NCI-H446 (cell line): ENCODE measurements at regions not wholly inside any gene's neighbourhood (a gene's known extent, or its start where the extent isn't known, plus 50 kb on each side); places are given as distances from the start of the nearest gene placed in this dataset.
"Not testable (repeated sequence)": the region's sequence is repeated elsewhere in the genome, so short reads cannot be mapped to it uniquely, and the experiment has no call there.

Experiments
- DNase-seq, 2 experiments: peaks; one replicate each; lab custom pipeline; 2025; lab: John Stamatoyannopoulos, UW

GRCh38 chr2:82968358-82968757, 1490.7 kb downstream of the SUCLG1 start:
- DNase-seq, result no peak

GRCh38 chr2:82964341-82964740, 1494.7 kb downstream of the SUCLG1 start:
- no peak for DNase-seq

DNA sequence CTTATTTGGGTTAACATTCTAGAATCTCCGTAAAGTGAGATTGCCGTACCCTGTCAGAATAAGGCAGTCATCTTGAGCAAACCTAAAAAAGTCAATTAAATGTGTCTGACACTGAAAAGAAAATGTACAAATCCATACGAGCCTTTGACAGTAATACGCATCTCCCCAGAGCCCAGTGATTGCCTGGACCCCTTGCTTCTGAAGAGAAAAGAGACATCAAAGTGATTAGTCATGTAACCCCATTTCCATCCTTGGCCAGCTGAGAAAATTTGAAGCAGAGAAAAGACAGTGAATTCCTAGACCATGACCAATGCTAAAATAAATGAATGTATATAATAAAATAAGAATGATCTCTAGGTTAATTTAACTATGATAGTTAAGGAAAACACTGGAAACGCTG, 1499.4 kb downstream of the SUCLG1 start:
- no peak for DNase-seq

GRCh38 chr2:82954868-82955267, 1504.2 kb downstream of the SUCLG1 start:
- DNase-seq, result no peak

DNA sequence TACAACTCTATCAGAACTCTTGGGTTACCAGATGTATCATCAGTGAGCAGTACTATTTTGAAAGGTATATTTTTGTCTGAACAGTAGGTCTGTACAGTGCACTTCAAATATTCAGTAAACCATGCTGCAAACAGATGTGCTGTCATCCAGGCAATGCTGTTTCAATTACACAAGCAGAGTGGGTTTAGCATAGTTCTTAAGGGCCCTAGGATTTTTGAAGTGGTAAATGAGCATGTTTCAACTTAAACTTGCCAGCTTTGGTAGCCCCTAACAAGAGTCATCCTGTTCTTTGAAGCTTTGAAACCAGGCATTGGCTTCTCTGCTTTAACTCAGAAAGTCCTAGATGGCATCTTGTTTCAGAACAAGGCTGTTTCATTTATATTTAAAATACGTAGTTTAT, 1519.9 kb downstream of the SUCLG1 start:
- no peak for DNase-seq

GRCh38 chr2:82938321-82938845, 1520.7 kb downstream of the SUCLG1 start:
- DNase-seq, result not testable (repeated sequence)

GRCh38 chr2:82913566-82913965, 1545.5 kb downstream of the SUCLG1 start:
- DNase-seq, result no peak

- no peak for DNase-seq
Observed at GRCh38 chr2:82896117-82896516, 1563.0 kb downstream of the SUCLG1 start.

DNA sequence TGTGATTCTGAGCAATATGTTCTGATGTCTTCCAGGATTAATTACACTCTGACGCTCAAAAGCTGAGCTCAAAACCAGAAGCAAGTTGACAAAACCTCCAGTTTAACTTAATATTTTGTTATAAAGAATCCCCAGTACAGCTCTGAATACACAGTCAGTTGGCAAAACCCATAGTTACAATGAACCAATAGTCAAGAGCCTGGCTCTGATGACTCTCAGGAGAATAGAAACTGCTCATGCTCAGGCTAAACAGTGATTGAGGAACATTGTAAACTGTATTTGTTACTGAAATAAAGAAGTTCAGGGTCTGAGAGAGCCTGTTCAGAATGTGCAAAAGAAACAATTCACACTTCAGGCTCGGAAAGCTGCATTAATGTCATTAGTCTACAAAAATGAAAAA, 1565.9 kb downstream of the SUCLG1 start:
- DNase-seq, result no peak

- no peak for DNase-seq
Observed at GRCh38 chr2:82879803-82880202, 1579.3 kb downstream of the SUCLG1 start.

GRCh38 chr2:82875858-82876257, 1583.2 kb downstream of the SUCLG1 start:
- DNase-seq, result no peak

- no peak for DNase-seq
Observed at GRCh38 chr2:82857967-82858366, 1601.1 kb downstream of the SUCLG1 start.

DNA sequence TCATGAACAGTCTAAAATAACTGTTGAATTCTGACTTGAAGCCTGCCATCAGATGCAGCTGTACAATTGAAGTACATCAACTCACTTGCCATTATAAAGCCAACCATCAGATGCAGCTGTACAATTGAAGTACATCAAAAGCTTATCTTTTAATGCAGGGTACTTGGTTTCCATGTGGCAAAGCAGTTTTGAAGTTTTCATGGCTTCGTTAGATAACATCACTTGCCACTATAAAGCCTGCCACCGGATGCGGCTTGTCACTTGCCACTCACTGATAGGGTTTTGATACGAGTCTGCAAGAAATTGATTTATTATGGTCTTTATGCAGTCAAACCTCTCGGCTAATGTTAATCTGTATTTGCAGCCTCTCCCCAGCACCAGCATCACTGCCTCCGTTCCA, 1605.8 kb downstream of the SUCLG1 start:
- no peak for DNase-seq

- no peak for DNase-seq
Observed at GRCh38 chr2:82852787-82853186, 1606.3 kb downstream of the SUCLG1 start.

DNA sequence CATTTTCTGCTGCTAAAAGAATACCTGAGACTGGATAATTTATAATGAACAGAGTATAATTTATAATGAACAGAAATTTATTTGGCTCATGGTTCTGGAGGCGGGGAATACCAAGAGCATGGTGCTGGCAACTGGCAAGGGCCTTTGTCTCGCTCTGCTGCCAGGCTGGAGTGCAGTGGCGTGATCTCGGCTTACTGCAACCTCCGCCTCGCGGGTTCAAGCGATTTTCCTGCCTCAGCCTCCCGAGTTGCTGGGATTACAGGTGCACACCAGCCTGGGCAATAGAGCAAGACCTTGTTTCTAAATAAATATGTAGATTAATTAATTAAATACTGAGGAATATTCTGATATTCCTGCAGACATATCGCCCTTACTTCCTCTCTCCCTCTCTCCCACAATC, 1610.8 kb downstream of the SUCLG1 start:
- no peak for DNase-seq

GRCh38 chr2:82839036-82839435, 1620.0 kb downstream of the SUCLG1 start:
- no peak for DNase-seq

DNA sequence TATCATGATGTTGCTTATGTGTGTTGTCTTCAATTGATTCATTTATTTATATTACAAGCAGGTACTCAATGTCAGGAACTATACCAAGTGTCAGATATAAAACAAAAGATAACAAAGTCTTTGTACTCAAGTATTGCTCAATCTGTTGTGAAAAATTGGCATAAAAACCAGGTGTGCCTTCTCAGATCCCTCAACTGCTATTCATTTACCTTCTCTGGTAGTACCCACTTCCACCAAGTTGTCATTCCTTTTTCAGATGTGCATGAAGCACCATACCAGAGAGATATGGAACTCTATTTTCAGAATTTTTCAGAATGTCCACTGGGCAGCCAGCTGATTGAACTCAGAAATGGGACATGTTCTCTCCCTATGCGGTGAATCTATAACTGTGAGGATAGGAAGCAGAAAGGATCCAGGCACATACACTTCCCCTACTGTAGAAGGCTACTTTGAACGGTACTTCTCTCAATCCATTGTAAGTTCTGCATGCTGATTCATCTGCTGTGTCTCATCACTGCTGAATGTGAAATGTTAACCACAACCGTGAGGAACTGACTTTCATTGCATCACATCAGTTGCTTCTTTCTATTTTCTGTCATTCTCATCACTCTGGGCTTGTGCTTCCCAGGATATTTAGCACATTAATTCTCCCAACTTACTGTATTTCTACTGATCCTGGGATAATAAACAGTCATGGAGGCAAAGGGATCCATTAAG, 1621.3 kb downstream of the SUCLG1 start:
- DNase-seq, result no peak

DNA sequence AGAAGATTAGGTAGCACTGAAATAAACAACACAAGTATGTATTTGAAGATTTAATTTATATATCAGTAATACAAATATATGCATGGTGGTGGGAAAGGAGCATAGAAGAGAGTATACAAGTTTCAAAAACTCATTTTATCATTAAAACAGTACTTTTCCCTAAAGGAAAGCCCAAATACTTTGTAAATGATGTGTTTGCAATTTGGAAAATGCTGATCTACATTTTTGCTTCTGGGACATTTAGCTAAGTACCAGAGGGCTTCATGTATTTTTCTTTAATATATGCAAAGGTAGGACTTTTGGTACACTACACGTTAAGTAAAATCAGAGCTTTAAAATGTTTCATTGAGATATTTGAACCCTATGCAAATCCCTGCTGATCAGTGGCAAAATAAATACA, 1624.2 kb downstream of the SUCLG1 start:
- no peak for DNase-seq

- DNase-seq, result no peak
Observed at GRCh38 chr2:82827426-82827825, 1631.7 kb downstream of the SUCLG1 start.

GRCh38 chr2:82826437-82826836, 1632.6 kb downstream of the SUCLG1 start:
- DNase-seq, result no peak

GRCh38 chr2:82825410-82826090, 1633.5 kb downstream of the SUCLG1 start:
- DNase-seq, result no peak

GRCh38 chr2:82823892-82824291, 1635.2 kb downstream of the SUCLG1 start:
- no peak for DNase-seq

DNA sequence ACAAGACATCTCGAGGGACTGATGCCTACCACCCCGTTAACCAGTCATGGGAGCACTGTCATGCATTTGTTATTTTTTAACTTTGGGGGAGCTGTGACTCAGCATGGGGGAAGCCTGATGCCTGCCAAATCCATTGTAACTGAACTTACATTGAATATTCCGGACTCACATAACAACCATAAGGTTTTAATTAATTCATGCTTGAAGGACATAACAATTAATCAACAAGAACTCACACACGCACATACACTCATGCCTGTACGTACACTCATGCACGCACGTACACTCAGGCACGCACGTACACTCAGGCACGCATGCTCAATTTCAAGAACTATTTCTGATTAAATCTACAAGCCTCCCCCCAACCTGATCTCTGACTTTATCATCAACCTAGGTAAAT, 1639.1 kb downstream of the SUCLG1 start:
- DNase-seq, result no peak

- DNase-seq, result no peak
Observed at GRCh38 chr2:82814146-82814545, 1644.9 kb downstream of the SUCLG1 start.
